ENCODE measurements at regions not wholly inside any gene's neighbourhood (a gene's known extent, or its start where the extent isn't known, plus 50 kb on each side); places are given as distances from the start of the nearest gene placed in this dataset.

- Histone ChIP-seq H3K4me1 (ENCODE audit: control extremely low read depth in 1 of 4, control insufficient read depth in 4 of 4, insufficient read depth in 4 of 4, low read length in 3 of 4) (peaks cover 0 to 2% (median 0%) of the 10 kb centered on the region in 4 experiments), H3K27me3 (replicated peaks in 2 of 5; ENCODE audit: control insufficient read depth in 4 of 5, insufficient read depth in 5 of 5, low read length in 4 of 5) (peaks cover under 1 to 61% (median 17%) of the 10 kb centered on the region in 5 experiments), H3K9me3 (ENCODE audit: control extremely low read depth in 1 of 5, control insufficient read depth in 4 of 5, insufficient read depth in 2 of 5, low read depth in 1 of 5, low read length in 4 of 5) (no peaks in the 10 kb centered on the region), H3K27ac (ENCODE audit: insufficient read depth in 1 of 2, low read depth in 1 of 2, low read length in 2 of 2, poor library complexity in 1 of 2, severe bottlenecking in 2 of 2) (no peak overlapping the region), H3K36me3 (ENCODE audit: control insufficient read depth in 4 of 4, insufficient read depth in 4 of 4, low read length in 3 of 4) (no peaks in the 10 kb centered on the region), H3K4me3 (ENCODE audit: control insufficient read depth in 1 of 7, extremely low read depth in 1 of 7, insufficient read depth in 4 of 7, low read depth in 2 of 7, low read length in 6 of 7) (no peak overlapping the region)
- 86% methylated on average over 1 of the region's 5 CpGs for WGBS (ENCODE audit: insufficient coverage)
- POLR2A ChIA-PET: no interaction called here
- CTCF ChIA-PET: no interaction called here
- DNase-seq: no peak
Measured at GRCh38 chr17:36824678-36825101, 112.6 kb upstream of the LHX1 start.

- H3K27ac ChIP-seq (ENCODE audit: insufficient read depth in 1 of 2, low read depth in 1 of 2, low read length in 2 of 2, poor library complexity in 1 of 2, severe bottlenecking in 2 of 2): no peak overlapping the region
- WGBS (ENCODE audit: insufficient coverage): 100% methylated on average over 1 of the region's 2 CpGs
- H3K4me3 ChIP-seq (ENCODE audit: control insufficient read depth in 1 of 7, extremely low read depth in 1 of 7, insufficient read depth in 4 of 7, low read depth in 2 of 7, low read length in 6 of 7): no peak overlapping the region
- DNase-seq: no peak
- peaks cover 0 to 2% (median 0%) of the 10 kb centered on the region in 4 experiments for H3K4me1 ChIP-seq (ENCODE audit: control extremely low read depth in 1 of 4, control insufficient read depth in 4 of 4, insufficient read depth in 4 of 4, low read length in 3 of 4)
- H3K36me3 ChIP-seq (ENCODE audit: control insufficient read depth in 4 of 4, insufficient read depth in 4 of 4, low read length in 3 of 4): no peaks in the 10 kb centered on the region
- peaks cover 2 to 60% (median 17%) of the 10 kb centered on the region in 5 experiments for H3K27me3 ChIP-seq (replicated peaks in 2 of 5; ENCODE audit: control insufficient read depth in 4 of 5, insufficient read depth in 5 of 5, low read length in 4 of 5)
- CTCF ChIA-PET: no interaction called here
- POLR2A ChIA-PET: no interaction called here
- H3K9me3 ChIP-seq (ENCODE audit: control extremely low read depth in 1 of 5, control insufficient read depth in 4 of 5, insufficient read depth in 2 of 5, low read depth in 1 of 5, low read length in 4 of 5): no peaks in the 10 kb centered on the region
Measured at GRCh38 chr17:36825113-36825512, 112.2 kb upstream of the LHX1 start.

GRCh38 chr17:36825521-36825920 is 111.8 kb upstream of the LHX1 start:
- Histone ChIP-seq H3K4me3 (ENCODE audit: control insufficient read depth in 1 of 7, extremely low read depth in 1 of 7, insufficient read depth in 4 of 7, low read depth in 2 of 7, low read length in 6 of 7) (no peak overlapping the region), H3K36me3 (ENCODE audit: control insufficient read depth in 4 of 4, insufficient read depth in 4 of 4, low read length in 3 of 4) (no peaks in the 10 kb centered on the region), H3K4me1 (ENCODE audit: control extremely low read depth in 1 of 4, control insufficient read depth in 4 of 4, insufficient read depth in 4 of 4, low read length in 3 of 4) (peaks cover 0 to 2% (median 0%) of the 10 kb centered on the region in 4 experiments), H3K9me3 (ENCODE audit: control extremely low read depth in 1 of 5, control insufficient read depth in 4 of 5, insufficient read depth in 2 of 5, low read depth in 1 of 5, low read length in 4 of 5) (no peaks in the 10 kb centered on the region), H3K27ac (ENCODE audit: insufficient read depth in 1 of 2, low read depth in 1 of 2, low read length in 2 of 2, poor library complexity in 1 of 2, severe bottlenecking in 2 of 2) (no peak overlapping the region), H3K27me3 (replicated peaks in 2 of 5; ENCODE audit: control insufficient read depth in 4 of 5, insufficient read depth in 5 of 5, low read length in 4 of 5) (peaks cover 2 to 59% (median 16%) of the 10 kb centered on the region in 5 experiments)
- POLR2A ChIA-PET: no interaction called here
- no peak for DNase-seq
- CTCF ChIA-PET: no interaction called here
- WGBS (ENCODE audit: insufficient coverage): 82% methylated on average over 5 of the region's 8 CpGs

- Histone ChIP-seq H3K36me3 (ENCODE audit: control insufficient read depth in 4 of 4, insufficient read depth in 4 of 4, low read length in 3 of 4) (no peaks in the 10 kb centered on the region), H3K27me3 (replicated peaks in 2 of 5; ENCODE audit: control insufficient read depth in 4 of 5, insufficient read depth in 5 of 5, low read length in 4 of 5) (peaks cover 2 to 59% (median 14%) of the 10 kb centered on the region in 5 experiments), H3K4me3 (ENCODE audit: control insufficient read depth in 1 of 7, extremely low read depth in 1 of 7, insufficient read depth in 4 of 7, low read depth in 2 of 7, low read length in 6 of 7) (no peak overlapping the region), H3K4me1 (ENCODE audit: control extremely low read depth in 1 of 4, control insufficient read depth in 4 of 4, insufficient read depth in 4 of 4, low read length in 3 of 4) (peaks cover 0 to 2% (median 0%) of the 10 kb centered on the region in 4 experiments), H3K9me3 (ENCODE audit: control extremely low read depth in 1 of 5, control insufficient read depth in 4 of 5, insufficient read depth in 2 of 5, low read depth in 1 of 5, low read length in 4 of 5) (no peaks in the 10 kb centered on the region), H3K27ac (ENCODE audit: insufficient read depth in 1 of 2, low read depth in 1 of 2, low read length in 2 of 2, poor library complexity in 1 of 2, severe bottlenecking in 2 of 2) (no peak overlapping the region)
- POLR2A ChIA-PET: no interaction called here
- 49% methylated on average over 6 of the region's 9 CpGs for WGBS (ENCODE audit: insufficient coverage)
- no peak for DNase-seq
- CTCF ChIA-PET: no interaction called here
Measured at GRCh38 chr17:36825951-36826350, 111.3 kb upstream of the LHX1 start.

GRCh38 chr17:36827081-36827480 is 110.2 kb upstream of the LHX1 start:
- Histone ChIP-seq H3K27me3 (replicated peaks in 2 of 5; ENCODE audit: control insufficient read depth in 4 of 5, insufficient read depth in 5 of 5, low read length in 4 of 5) (peaks cover 2 to 54% (median 14%) of the 10 kb centered on the region in 5 experiments), H3K27ac (ENCODE audit: insufficient read depth in 1 of 2, low read depth in 1 of 2, low read length in 2 of 2, poor library complexity in 1 of 2, severe bottlenecking in 2 of 2) (no peak overlapping the region), H3K4me1 (ENCODE audit: control extremely low read depth in 1 of 4, control insufficient read depth in 4 of 4, insufficient read depth in 4 of 4, low read length in 3 of 4) (peaks cover 0 to 2% (median 0%) of the 10 kb centered on the region in 4 experiments), H3K36me3 (ENCODE audit: control insufficient read depth in 4 of 4, insufficient read depth in 4 of 4, low read length in 3 of 4) (no peaks in the 10 kb centered on the region), H3K9me3 (ENCODE audit: control extremely low read depth in 1 of 5, control insufficient read depth in 4 of 5, insufficient read depth in 2 of 5, low read depth in 1 of 5, low read length in 4 of 5) (no peaks in the 10 kb centered on the region), H3K4me3 (ENCODE audit: control insufficient read depth in 1 of 7, extremely low read depth in 1 of 7, insufficient read depth in 4 of 7, low read depth in 2 of 7, low read length in 6 of 7) (no peak overlapping the region)
- ChIA-PET POLR2A (no interaction called here), CTCF (no interaction called here)
- no peak for DNase-seq
- 44% methylated on average over 7 of the region's 10 CpGs for WGBS (ENCODE audit: insufficient coverage)

- POLR2A ChIA-PET: no interaction called here
- CTCF ChIA-PET: no interaction called here
- WGBS (ENCODE audit: insufficient coverage): 98% methylated on average over 4 of the region's 5 CpGs
- H3K9me3 ChIP-seq (ENCODE audit: control extremely low read depth in 1 of 5, control insufficient read depth in 4 of 5, insufficient read depth in 2 of 5, low read depth in 1 of 5, low read length in 4 of 5): no peaks in the 10 kb centered on the region
- no peak overlapping the region for H3K27ac ChIP-seq (ENCODE audit: insufficient read depth in 1 of 2, low read depth in 1 of 2, low read length in 2 of 2, poor library complexity in 1 of 2, severe bottlenecking in 2 of 2)
- no peak overlapping the region for H3K4me3 ChIP-seq (ENCODE audit: control insufficient read depth in 1 of 7, extremely low read depth in 1 of 7, insufficient read depth in 4 of 7, low read depth in 2 of 7, low read length in 6 of 7)
- H3K27me3 ChIP-seq (replicated peaks in 2 of 5; ENCODE audit: control insufficient read depth in 4 of 5, insufficient read depth in 5 of 5, low read length in 4 of 5): peaks cover 2 to 55% (median 14%) of the 10 kb centered on the region in 5 experiments
- H3K36me3 ChIP-seq (ENCODE audit: control insufficient read depth in 4 of 4, insufficient read depth in 4 of 4, low read length in 3 of 4): no peaks in the 10 kb centered on the region
- no peak for DNase-seq
- no peaks in the 10 kb centered on the region for H3K4me1 ChIP-seq (ENCODE audit: control extremely low read depth in 1 of 4, control insufficient read depth in 4 of 4, insufficient read depth in 4 of 4, low read length in 3 of 4)
Measured at GRCh38 chr17:36829676-36830075, 107.6 kb upstream of the LHX1 start.

- WGBS (ENCODE audit: insufficient coverage): 20% methylated on average over 1 of the region's 1 CpG
- POLR2A ChIA-PET: no interaction called here
- H3K4me3 ChIP-seq (ENCODE audit: control insufficient read depth in 1 of 7, extremely low read depth in 1 of 7, insufficient read depth in 4 of 7, low read depth in 2 of 7, low read length in 6 of 7): no peak overlapping the region
- H3K27me3 ChIP-seq (replicated peaks in 2 of 5; ENCODE audit: control insufficient read depth in 4 of 5, insufficient read depth in 5 of 5, low read length in 4 of 5): peaks cover 2 to 38% (median 13%) of the 10 kb centered on the region in 5 experiments
- CTCF ChIA-PET: no interaction called here
- H3K4me1 ChIP-seq (ENCODE audit: control extremely low read depth in 1 of 4, control insufficient read depth in 4 of 4, insufficient read depth in 4 of 4, low read length in 3 of 4): peaks cover 0 to 3% (median 0%) of the 10 kb centered on the region in 4 experiments
- H3K27ac ChIP-seq (ENCODE audit: insufficient read depth in 1 of 2, low read depth in 1 of 2, low read length in 2 of 2, poor library complexity in 1 of 2, severe bottlenecking in 2 of 2): no peak overlapping the region
- no peak for DNase-seq
- no peaks in the 10 kb centered on the region for H3K9me3 ChIP-seq (ENCODE audit: control extremely low read depth in 1 of 5, control insufficient read depth in 4 of 5, insufficient read depth in 2 of 5, low read depth in 1 of 5, low read length in 4 of 5)
- no peaks in the 10 kb centered on the region for H3K36me3 ChIP-seq (ENCODE audit: control insufficient read depth in 4 of 4, insufficient read depth in 4 of 4, low read length in 3 of 4)
Measured at GRCh38 chr17:36833279-36833678, 104.0 kb upstream of the LHX1 start.

Measured in common myeloid progenitor, CD34-positive (primary cell).